HepG2 (cell line): ENCODE measurements at regions not wholly inside any gene's neighbourhood (a gene's known extent, or its start where the extent isn't known, plus 50 kb on each side); places are given as distances from the start of the nearest gene placed in this dataset.

Experiments used
- ATAC-seq: fragments of 200-7000 bp; cut with Tn5 transposase; 3 replicates; pipeline ENCODE4 v1.9.1; 2020; ENCODE audit warnings: mild to moderate bottlenecking, moderate library complexity
- BruUV-seq: library from RNA; stranded (reverse); fragments of 400-500 nt; replicated peaks from 2 replicates; lab custom pipeline; 2021; lab: Mats Ljungman, UMichigan
- CTCF ChIA-PET: fragments of 300-600 bp; formaldehyde crosslinking; extraction: SDS; loops from one replicate; lab custom pipeline; 2021; ENCODE audit warnings: low total read pairs, inconsistent platforms, low intra/inter-chr PET ratio; lab: Yijun Ruan, JAX
- POLR2A ChIA-PET: fragments of 350-600 bp; sonication (Branson Sonifier 250); formaldehyde crosslinking; loops from one replicate; lab custom pipeline; 2020; ENCODE audit warnings: antibody characterized with exemption, inconsistent platforms; lab: Yijun Ruan, JAX
- DNase-seq: peaks from one replicate; pipeline ENCODE4 v3.0.0-alpha.2; 2015; ENCODE audit warnings: low spot score
- FAIRE-seq: peaks from 3 replicates; lab custom pipeline; 2011; peaks lifted over from hg19 to GRCh38; lab: Jason Lieb, UNC
- H2AFZ ChIP-seq: one replicate; pipeline ENCODE4 v1.6.1; 2011; ENCODE audit warnings: low read length, inconsistent platforms
- H3K27ac ChIP-seq: fragments of 300-600 bp; 3 replicates; pipeline ENCODE4 v1.8.0; 2011; ENCODE audit warnings: mixed run types, mild to moderate bottlenecking, mixed read lengths, low read length, inconsistent platforms; ENCODE audit not compliant: insufficient read depth; ENCODE audit errors: extremely low read length
- H3K27me3 ChIP-seq, 2 experiments: fragments of 200-600 bp in 1 of 2; 2 replicates in 1 of 2; 3 replicates in 1 of 2; pipeline versions ENCODE4 v1.6.0 to v1.8.0; 2011; ENCODE audit warnings: low read length in 2 of 2, mild to moderate bottlenecking in 2 of 2, moderate library complexity in 2 of 2, inconsistent platforms in 1 of 2; ENCODE audit not compliant: insufficient read depth in 2 of 2, control insufficient read depth in 1 of 2
- H3K36me3 ChIP-seq, 2 experiments: fragments of 200-600 bp in 1 of 2; replicated peaks in 1 of 2; 2 replicates in 1 of 2; 3 replicates in 1 of 2; pipeline versions ENCODE4 v1.5.1 to v1.8.0; 2011; ENCODE audit warnings: low read length in 2 of 2, inconsistent platforms in 1 of 2; ENCODE audit not compliant: insufficient read depth in 2 of 2, control insufficient read depth in 1 of 2
- H3K4me1 ChIP-seq: 2 replicates; pipeline ENCODE4 v1.5.1; 2012; ENCODE audit warnings: low read length, inconsistent platforms; ENCODE audit not compliant: insufficient read depth
- H3K4me2 ChIP-seq: 2 replicates; pipeline ENCODE4 v1.6.0; 2011; ENCODE audit warnings: low read depth, low read length, inconsistent platforms
- H3K4me3 ChIP-seq, 3 experiments: fragments of 200-600 bp in 1 of 3; sonication (generic), shearing (Covaris generic) in 1 of 3; replicated peaks in 1 of 3; 2 replicates each; pipeline ENCODE4 v1.5.1; 2011 to 2016; ENCODE audit warnings: low read length in 3 of 3, inconsistent platforms in 2 of 3, low read depth in 2 of 3, mild to moderate bottlenecking in 2 of 3, control low read depth in 1 of 3, mixed read lengths in 1 of 3; ENCODE audit not compliant: insufficient read depth in 1 of 3
- H3K79me2 ChIP-seq: one replicate; pipeline ENCODE4 v1.6.1; 2011; ENCODE audit warnings: low read length, inconsistent platforms; ENCODE audit not compliant: insufficient read depth
- H3K9ac ChIP-seq: 2 replicates; pipeline ENCODE4 v1.6.0; 2011; ENCODE audit warnings: mild to moderate bottlenecking, low read depth, low read length, inconsistent platforms; ENCODE audit not compliant: insufficient read depth
- H3K9me3 ChIP-seq: 2 replicates; pipeline ENCODE4 v1.5.1; 2012; ENCODE audit warnings: mild to moderate bottlenecking, low read length
- H4K20me1 ChIP-seq: 2 replicates; pipeline ENCODE4 v1.6.0; 2011; ENCODE audit warnings: inconsistent platforms, mild to moderate bottlenecking, low read length, moderate library complexity; ENCODE audit not compliant: insufficient read depth
- ATF5 ChIP-seq: sonication (generic); formaldehyde crosslinking; IDR thresholded peaks from 2 replicates; pipeline ENCODE4 v1.4.0; 2020; ENCODE audit warnings: mild to moderate bottlenecking, low read depth, missing genetic modification reagents
- MEIS1 ChIP-seq: sonication (generic); formaldehyde crosslinking; IDR thresholded peaks from 2 replicates; pipeline ENCODE4 v1.9.0; 2021; ENCODE audit warnings: mild to moderate bottlenecking, missing genetic modification reagents, moderate library complexity, borderline replicate concordance
- RCOR2 ChIP-seq: IDR thresholded peaks from 2 replicates; pipeline ENCODE4 v1.6.1; 2016; ENCODE audit warnings: missing biosample characterization, missing genetic modification reagents
- REL ChIP-seq: sonication (generic); formaldehyde crosslinking; conservative IDR thresholded peaks from 2 replicates; pipeline ENCODE4 v1.8.0; 2022; ENCODE audit warnings: mild to moderate bottlenecking, missing genetic modification reagents, moderate library complexity
- SIX4 ChIP-seq: sonication (generic); formaldehyde crosslinking; IDR thresholded peaks from 2 replicates; pipeline ENCODE4 v1.4.0; 2020; ENCODE audit warnings: missing genetic modification reagents
- SOX13 ChIP-seq, 3 experiments: fragments of 450-650 bp in 1 of 3; sonication (generic) in 1 of 3; formaldehyde crosslinking in 1 of 3; IDR thresholded peaks in 2 of 3; conservative IDR thresholded peaks in 1 of 3; 2 replicates each; pipeline versions ENCODE4 v1.5.0 to v1.6.1; 2016 to 2020; ENCODE audit warnings: antibody characterized with exemption in 1 of 3, mild to moderate bottlenecking in 1 of 3, missing compliant biosample characterization in 1 of 3, missing genetic modification reagents in 1 of 3, moderate library complexity in 1 of 3
- ZNF10 ChIP-seq: sonication (generic); formaldehyde crosslinking; IDR thresholded peaks from 2 replicates; pipeline ENCODE4 v1.4.0; 2020; ENCODE audit warnings: mild to moderate bottlenecking, low read depth, missing genetic modification reagents, borderline replicate concordance
- ZNF512 ChIP-seq: sonication (generic); formaldehyde crosslinking; IDR thresholded peaks from 2 replicates; pipeline ENCODE4 v1.4.0; 2020; ENCODE audit warnings: mild to moderate bottlenecking, missing genetic modification reagents
- ZNF562 ChIP-seq: sonication (generic); formaldehyde crosslinking; IDR thresholded peaks from 2 replicates; pipeline ENCODE4 v1.8.0; 2022; ENCODE audit warnings: missing genetic modification reagents, borderline replicate concordance
- WGBS: methylation state at CpG from one replicate; pipeline ENCODE4 v1.1.6; 2017; ENCODE audit warnings: low lambda C conversion rate; 5-methylcytosine and 5-hydroxymethylcytosine counted together
- in situ Hi-C: cut with HindIII; loops from 2 replicates; pipeline ENCODE4 v1.10.0; 2017; ENCODE audit warnings: low pct_unique_long_range_greater_than_20kb; ENCODE audit not compliant: extremely low pct_ligation_motif_present
- intact Hi-C: fragments of 100-400 bp; cut with micrococcal nuclease; formaldehyde crosslinking; loops from one replicate; pipeline ENCODE4 v1.10.0; 2022; ENCODE audit not compliant: unreplicated experiment
- TF ChIP-seq, protein P1 (sequence below): sonication (generic); formaldehyde crosslinking; IDR thresholded peaks from 2 replicates; pipeline ENCODE4 v1.4.0; 2020; ENCODE audit warnings: missing genetic modification reagents
- TF ChIP-seq, protein P2 (sequence below): sonication (generic); formaldehyde crosslinking; IDR thresholded peaks from 2 replicates; pipeline ENCODE4 v1.5.0; 2020; ENCODE audit warnings: missing genetic modification reagents, mild to moderate bottlenecking, borderline replicate concordance
- TF ChIP-seq, protein P3 (sequence below): sonication (generic); formaldehyde crosslinking; IDR thresholded peaks from 2 replicates; pipeline ENCODE4 v1.4.0; 2020; ENCODE audit warnings: low read depth, missing genetic modification reagents

DNA sequence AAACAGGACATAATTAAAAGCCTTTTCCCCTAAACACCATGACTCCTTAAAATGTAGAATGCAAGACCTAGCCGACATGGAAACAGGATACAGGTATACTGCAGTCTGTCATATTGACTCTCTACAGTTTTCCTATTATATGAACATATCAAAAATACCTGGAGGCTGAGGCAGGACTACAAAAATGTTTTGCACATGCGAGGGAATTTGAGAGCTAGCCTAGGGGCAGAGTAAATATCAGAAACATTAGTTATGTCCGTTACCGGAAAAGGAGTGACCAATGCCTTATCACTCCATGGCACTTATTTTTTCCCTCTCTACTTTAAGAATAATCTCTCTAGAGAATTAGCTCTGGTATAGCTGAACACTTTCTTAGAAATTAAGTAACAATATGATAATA lies 732.3 kb downstream of the TUSC7 start:
- in situ Hi-C loops = no loop called here
- Histone ChIP-seq H3K79me2 (no peaks in the 10 kb centered on the region), H3K36me3 (no peaks in the 10 kb centered on the region), H3K4me3 (no peak overlapping the region), H3K9ac (no peak overlapping the region), H2AFZ (no peak overlapping the region), H3K27me3 (no peaks in the 10 kb centered on the region), H3K4me1 (no peaks in the 10 kb centered on the region), H3K27ac (no peak overlapping the region), H3K4me2 (no peak overlapping the region), H4K20me1 (no peaks in the 10 kb centered on the region), H3K9me3 (no peaks in the 10 kb centered on the region)
- no peak for DNase-seq
- intact Hi-C loops = no loop called here
- CTCF ChIA-PET = no interaction called here
- POLR2A ChIA-PET = no interaction called here
- FAIRE-seq = no peak
- BruUV-seq = no TSS peak
- WGBS = 10% methylated on average over 4 of the region's 4 CpGs
- ATAC-seq = no peak
- TF ChIP-seq SOX13 (IDR thresholded peaks at IDR 0.05) = no peak
- no peak for TF ChIP-seq SOX13 (CRISPR knock-in tag; conservative IDR thresholded peaks at IDR 0.05 in 1 of 2, IDR thresholded peaks at IDR 0.05 in 1 of 2)
- no peak for TF ChIP-seq ZNF10 (CRISPR knock-in tag)
- no peak for TF ChIP-seq ATF5
- no peak for TF ChIP-seq REL (CRISPR knock-in tag)
- TF ChIP-seq MEIS1 (CRISPR knock-in tag) = no peak
- TF ChIP-seq SIX4 (CRISPR knock-in tag) = no peak
- TF ChIP-seq ZNF562 = no peak
- TF ChIP-seq, protein P1, sequence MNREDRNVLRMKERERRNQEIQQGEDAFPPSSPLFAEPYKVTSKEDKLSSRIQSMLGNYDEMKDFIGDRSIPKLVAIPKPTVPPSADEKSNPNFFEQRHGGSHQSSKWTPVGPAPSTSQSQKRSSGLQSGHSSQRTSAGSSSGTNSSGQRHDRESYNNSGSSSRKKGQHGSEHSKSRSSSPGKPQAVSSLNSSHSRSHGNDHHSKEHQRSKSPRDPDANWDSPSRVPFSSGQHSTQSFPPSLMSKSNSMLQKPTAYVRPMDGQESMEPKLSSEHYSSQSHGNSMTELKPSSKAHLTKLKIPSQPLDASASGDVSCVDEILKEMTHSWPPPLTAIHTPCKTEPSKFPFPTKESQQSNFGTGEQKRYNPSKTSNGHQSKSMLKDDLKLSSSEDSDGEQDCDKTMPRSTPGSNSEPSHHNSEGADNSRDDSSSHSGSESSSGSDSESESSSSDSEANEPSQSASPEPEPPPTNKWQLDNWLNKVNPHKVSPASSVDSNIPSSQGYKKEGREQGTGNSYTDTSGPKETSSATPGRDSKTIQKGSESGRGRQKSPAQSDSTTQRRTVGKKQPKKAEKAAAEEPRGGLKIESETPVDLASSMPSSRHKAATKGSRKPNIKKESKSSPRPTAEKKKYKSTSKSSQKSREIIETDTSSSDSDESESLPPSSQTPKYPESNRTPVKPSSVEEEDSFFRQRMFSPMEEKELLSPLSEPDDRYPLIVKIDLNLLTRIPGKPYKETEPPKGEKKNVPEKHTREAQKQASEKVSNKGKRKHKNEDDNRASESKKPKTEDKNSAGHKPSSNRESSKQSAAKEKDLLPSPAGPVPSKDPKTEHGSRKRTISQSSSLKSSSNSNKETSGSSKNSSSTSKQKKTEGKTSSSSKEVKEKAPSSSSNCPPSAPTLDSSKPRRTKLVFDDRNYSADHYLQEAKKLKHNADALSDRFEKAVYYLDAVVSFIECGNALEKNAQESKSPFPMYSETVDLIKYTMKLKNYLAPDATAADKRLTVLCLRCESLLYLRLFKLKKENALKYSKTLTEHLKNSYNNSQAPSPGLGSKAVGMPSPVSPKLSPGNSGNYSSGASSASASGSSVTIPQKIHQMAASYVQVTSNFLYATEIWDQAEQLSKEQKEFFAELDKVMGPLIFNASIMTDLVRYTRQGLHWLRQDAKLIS (CRISPR knock-in tag) = no peak
- TF ChIP-seq RCOR2 = no peak
- TF ChIP-seq, protein P2, sequence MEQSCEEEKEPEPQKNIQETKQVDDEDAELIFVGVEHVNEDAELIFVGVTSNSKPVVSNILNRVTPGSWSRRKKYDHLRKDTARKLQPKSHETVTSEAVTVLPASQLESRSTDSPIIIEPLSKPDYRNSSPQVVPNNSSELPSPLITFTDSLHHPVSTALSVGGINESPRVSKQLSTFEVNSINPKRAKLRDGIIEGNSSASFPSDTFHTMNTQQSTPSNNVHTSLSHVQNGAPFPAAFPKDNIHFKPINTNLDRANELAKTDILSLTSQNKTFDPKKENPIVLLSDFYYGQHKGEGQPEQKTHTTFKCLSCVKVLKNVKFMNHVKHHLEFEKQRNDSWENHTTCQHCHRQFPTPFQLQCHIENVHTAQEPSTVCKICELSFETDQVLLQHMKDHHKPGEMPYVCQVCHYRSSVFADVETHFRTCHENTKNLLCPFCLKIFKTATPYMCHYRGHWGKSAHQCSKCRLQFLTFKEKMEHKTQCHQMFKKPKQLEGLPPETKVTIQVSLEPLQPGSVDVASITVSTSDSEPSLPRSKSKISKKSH (CRISPR knock-in tag) = no peak
- TF ChIP-seq, protein P3, sequence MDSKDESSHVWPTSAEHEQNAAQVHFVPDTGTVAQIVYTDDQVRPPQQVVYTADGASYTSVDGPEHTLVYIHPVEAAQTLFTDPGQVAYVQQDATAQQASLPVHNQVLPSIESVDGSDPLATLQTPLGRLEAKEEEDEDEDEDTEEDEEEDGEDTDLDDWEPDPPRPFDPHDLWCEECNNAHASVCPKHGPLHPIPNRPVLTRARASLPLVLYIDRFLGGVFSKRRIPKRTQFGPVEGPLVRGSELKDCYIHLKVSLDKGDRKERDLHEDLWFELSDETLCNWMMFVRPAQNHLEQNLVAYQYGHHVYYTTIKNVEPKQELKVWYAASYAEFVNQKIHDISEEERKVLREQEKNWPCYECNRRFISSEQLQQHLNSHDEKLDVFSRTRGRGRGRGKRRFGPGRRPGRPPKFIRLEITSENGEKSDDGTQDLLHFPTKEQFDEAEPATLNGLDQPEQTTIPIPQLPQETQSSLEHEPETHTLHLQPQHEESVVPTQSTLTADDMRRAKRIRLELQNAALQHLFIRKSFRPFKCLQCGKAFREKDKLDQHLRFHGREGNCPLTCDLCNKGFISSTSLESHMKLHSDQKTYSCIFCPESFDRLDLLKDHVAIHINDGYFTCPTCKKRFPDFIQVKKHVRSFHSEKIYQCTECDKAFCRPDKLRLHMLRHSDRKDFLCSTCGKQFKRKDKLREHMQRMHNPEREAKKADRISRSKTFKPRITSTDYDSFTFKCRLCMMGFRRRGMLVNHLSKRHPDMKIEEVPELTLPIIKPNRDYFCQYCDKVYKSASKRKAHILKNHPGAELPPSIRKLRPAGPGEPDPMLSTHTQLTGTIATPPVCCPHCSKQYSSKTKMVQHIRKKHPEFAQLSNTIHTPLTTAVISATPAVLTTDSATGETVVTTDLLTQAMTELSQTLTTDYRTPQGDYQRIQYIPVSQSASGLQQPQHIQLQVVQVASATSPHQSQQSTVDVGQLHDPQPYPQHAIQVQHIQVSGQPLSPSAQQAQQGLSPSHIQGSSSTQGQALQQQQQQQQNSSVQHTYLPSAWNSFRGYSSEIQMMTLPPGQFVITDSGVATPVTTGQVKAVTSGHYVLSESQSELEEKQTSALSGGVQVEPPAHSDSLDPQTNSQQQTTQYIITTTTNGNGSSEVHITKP (CRISPR knock-in tag) = no peak
- no peak for TF ChIP-seq ZNF512 (CRISPR knock-in tag)
